Liver (tissue), 3 donors: ENCODE measurements at regions not wholly inside any gene's neighbourhood (a gene's known extent, or its start where the extent isn't known, plus 50 kb on each side); places are given as distances from the start of the nearest gene placed in this dataset.

Experiments
- CTCF ChIP-seq: fragments of 150-350 bp; IDR thresholded peaks from 2 replicates; pipeline ENCODE4 v1.5.1; 2017; ENCODE audit warnings: improper control_type of control experiment, low read depth, low read length; ENCODE audit not compliant: missing input control
- JUND ChIP-seq, 2 donors: IDR thresholded peaks; 2 replicates each; pipeline ENCODE4 v1.6.1; 2016; ENCODE audit warnings: antibody characterized with exemption in 2 of 2
- donor health status: healthy.
- donor health status: healthy.

GRCh38 chr18:56333146-56333545 lies 305.2 kb downstream of the TXNL1 start:
- TF ChIP-seq JUND (IDR thresholded peaks at IDR 0.05) (no peak), CTCF (no peak)
